Activated CD8-positive, alpha-beta memory T cell treated with anti-CD3 and anti-CD28 coated beads for 48 hours (primary cell): ENCODE measurements at regions not wholly inside any gene's neighbourhood (a gene's known extent, or its start where the extent isn't known, plus 50 kb on each side); places are given as distances from the start of the nearest gene placed in this dataset.

Source experiments
- DNase-seq, 3 experiments: peaks; one replicate each; pipeline ENCODE4 v3.0.0-alpha.2; 2020; ENCODE audit warnings: low read depth in 2 of 3, low spot score in 2 of 3

DNA sequence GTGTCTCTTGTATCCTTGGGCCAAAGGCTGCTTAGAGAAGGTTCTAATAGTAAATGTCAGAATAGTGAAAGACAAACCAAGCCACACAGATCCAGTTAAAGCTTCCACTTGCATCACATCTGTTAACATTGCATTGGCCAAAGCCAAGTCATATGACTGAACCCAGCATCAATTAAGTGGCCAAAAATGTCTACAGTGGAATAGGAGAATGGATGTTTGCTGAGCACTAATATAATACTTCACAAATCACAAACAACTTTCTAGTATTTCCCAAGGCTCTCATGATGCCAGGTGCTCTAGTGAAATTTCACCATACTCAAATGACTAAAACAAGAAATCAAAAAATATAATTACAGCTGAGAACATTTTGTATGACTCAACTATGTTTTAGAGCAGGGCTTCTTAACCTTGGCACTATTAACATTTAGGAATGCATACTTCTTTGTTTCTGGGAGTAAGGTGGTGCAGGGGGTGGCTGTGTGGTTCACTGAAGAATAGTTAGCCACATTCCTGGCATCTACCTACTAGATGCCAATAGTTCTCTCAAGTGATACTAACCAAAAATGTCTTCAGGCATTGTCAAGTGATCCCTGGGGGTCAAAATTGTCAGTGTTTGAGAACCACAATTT lies 148.0 kb upstream of the SPTLC3 start:
- DNase-seq: no peak

DNA sequence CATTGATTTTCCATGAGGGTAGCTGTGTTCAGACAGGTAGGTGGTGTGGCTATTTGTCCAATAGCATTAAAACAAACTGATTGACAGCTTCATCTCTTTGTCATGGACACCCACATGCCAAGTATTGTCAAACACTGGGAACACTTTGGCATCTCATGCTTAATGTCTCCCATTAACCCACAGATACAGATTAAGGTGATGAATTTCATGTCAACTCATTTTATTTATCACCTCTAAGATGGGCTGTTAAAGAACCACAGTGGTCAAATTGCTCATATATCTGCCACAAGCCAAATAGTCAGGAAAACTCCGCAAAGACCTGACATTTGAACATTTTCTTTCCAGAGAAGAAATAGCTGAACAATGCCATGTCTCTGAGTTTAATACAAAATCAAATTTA lies 139.1 kb upstream of the SPTLC3 start:
- DNase-seq: no peak

DNA sequence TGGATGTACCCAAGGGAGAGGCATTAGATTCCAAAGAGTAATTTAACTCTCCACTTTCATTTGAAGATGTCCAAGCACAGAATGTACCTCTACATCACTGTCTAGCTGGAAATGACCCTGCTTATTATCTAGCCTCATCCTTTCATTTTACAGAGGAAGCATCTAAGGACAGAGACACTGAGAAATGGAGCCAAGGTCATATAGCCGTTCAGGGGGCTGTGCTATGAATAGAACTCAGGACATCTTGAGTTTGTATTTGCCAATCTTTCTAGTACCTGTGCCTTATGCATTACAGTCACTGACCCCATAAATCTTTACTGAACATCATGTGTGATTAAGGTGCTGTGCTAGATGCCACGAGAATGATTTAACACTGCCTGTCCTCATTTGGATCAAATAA lies 138.2 kb upstream of the SPTLC3 start:
- DNase-seq: no peak

DNA sequence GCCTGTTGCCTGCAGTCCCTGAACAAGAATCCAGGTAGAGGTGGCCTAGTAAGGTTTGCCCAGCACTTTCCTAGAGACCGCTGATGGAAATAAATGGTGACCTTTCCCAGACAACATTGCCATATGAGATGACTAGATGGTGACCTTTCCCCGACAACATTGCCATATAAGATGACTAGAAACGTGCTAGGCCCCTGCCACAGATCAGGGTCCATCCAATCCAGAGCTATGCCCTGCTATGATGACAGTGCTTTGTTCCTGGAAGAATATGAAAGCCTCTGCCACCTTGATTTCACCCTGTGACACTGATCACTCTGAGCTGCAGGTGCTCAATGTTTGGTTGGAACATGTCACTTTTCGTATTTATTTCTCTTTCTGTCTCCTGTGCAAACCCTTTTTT lies 133.8 kb upstream of the SPTLC3 start:
- no peak for DNase-seq

DNA sequence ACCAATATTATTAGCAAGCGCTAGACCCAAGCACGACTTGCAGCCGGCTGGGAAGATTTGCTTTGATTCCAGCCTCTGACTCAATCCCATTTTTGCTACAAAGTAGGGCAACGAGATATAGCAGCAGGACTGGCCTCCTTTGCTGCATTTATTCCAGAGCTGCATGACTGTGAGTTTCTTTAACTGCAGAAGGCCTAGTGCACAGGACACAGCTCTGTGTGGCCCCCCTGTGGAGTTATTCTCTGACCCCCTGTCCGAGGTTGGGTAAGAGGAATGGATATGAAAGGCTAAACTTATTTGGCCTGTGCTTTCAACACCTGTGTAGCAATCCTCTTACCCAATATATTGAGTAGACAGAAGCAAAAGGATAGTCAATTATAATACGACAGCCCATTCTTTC lies 133.3 kb upstream of the SPTLC3 start:
- no peak for DNase-seq

DNA sequence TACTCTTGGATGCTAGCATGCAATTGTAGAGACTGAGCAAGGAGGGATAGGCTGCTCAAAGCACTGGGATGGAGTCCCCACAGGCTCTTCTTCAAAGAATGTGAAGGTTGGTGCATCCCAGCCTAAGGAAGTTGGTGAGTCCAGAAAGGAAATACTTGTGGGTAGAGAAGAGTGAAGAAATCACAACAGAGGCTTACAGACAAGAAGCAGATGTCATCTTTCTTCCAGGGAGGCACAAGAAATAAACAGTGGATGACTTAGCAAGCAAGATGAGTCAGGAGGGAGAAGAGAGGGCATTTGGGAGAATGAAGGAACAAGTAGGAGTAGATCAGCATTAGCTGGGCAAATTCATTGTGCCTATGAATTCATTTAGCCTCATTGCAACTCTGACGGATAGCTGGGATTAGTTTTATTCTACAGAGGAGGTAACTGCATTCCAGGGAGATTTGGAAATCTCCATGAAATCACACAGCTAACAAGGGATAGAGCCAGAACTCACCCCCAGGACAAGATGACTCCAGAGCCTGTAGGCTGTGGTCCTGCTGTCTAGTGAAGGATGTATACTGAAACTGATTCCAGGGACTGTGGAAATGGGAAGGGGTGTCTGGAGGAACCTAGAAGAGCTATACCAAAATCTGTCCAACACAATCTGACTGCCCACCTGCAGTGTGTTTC lies 125.8 kb upstream of the SPTLC3 start:
- no peak for DNase-seq

DNA sequence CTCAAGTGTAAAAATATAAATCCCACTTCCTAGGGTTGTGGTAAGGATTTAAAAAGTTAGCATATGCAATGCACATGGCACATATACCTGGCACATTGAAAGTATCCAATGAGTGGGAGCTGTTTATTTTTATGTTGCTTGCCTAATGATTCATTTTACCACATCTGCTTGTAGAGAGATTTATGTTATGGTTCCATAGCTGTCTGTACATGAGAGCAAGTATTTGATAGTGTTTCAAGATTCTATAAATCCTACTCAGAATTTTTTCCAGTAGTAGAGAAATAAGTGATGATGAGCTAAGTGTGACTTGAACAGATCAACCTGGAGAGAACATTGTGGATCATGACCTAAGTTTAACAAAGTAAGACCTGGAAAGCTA lies 125.3 kb upstream of the SPTLC3 start:
- DNase-seq: no peak

DNA sequence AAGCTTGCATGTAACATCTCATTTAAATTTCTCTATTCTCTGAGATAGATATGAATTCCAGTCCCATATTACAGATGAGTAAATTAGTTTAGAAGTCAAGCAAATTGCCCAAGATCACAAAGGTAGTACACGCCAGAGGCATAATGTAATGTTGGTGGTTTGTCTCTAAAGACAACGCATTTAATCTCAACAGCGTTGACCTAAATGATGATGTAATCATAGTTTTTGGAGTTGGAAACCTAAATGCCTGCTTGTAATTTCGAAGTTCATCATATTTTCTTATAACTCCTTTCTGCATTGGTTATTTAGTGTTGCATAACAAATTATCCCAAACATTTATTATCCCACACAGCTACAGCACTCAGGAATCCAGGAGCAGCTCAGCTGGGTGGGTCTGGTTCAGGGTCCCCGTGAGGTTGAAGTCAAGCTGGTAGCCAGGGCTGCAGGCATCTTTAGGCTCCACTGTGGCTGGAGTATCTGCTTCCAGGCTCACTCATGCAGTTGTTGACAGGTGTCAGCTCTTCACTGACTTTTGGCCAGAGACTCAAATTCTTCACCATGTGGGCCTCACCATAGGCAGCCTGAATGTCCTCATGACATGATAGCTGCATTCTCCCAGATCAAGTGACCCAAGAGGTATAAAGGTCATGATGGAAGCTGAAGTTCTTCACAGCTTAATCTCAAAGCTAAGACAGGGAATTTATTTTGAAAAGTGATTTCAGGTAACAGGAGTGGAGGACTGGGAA lies 122.0 kb upstream of the SPTLC3 start:
- DNase-seq: no peak

DNA sequence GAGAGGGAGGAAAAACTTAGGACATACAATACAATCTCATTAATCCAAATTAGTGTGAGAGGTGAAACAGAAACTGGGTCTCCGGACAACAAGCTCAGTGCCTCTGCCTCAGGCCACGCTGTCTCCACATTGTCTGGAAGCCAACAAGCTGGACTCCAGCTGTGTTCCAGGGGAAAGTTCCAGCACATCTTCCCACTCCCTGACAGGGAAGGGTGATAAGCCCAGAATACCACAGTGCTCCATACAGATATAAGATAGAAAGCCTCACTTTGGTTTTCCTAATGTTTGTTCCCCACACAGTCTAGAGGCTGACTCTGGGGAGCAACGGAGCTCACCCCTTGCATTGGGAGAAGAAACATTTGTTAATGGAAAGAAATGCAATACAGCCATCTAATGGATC lies 117.1 kb upstream of the SPTLC3 start:
- no peak for DNase-seq

DNA sequence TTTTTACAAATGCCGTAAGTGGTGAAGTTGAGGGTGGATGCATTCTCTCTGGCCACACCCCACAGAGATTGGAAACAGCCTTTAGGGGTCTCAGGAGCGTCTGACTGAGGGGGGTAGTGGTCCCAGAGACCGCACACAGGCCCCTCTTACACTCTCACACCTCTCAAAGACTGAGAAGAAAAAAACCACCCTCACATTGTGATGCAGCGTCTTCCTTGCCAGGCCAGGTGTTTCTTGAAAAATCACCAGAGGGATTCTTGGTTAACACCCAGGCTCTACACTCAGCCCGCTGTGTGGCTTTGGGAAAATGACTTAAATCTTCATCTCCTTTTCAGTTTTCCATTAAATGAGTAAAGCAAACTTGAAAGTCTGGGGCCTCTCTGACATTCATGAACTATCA lies 115.8 kb upstream of the SPTLC3 start:
- DNase-seq: no peak

DNA sequence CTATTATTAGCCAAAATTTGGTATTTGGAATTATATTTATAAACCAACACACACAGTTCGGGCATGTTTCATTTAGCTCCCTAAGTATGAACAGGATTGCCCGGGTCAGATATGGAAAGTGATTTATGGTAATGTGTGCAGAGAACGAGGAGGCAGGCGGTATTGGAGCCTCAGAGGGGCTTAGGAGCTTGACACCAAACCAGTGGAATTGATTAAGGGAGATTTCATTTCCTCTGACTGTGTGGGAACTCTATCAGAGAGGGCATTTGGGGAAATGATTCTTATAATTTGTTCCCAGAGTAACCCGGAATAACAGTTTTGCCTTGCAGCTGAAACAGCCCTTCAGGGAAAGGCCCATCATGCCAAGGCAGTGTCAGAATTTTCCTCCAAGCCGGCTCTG lies 115.1 kb upstream of the SPTLC3 start:
- DNase-seq: no peak

DNA sequence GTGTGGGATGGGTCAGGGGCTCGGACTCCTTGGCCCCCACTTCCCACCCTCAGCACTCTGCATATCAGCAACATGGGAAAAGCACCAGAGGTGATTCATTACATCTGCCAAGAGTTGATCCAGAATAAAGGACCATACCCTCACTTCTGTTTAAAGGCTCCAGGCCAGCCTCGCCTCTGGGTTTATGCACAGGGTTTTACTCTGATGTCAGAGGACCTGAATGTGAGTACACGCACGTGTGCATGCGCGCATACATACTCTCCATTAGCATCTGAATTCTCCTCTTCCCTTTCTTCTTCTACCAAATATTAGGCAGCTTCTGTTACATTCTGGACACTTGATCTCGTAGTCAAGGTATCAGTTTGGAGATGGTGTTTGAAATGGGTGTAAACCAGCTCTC lies 114.7 kb upstream of the SPTLC3 start:
- no peak for DNase-seq

DNA sequence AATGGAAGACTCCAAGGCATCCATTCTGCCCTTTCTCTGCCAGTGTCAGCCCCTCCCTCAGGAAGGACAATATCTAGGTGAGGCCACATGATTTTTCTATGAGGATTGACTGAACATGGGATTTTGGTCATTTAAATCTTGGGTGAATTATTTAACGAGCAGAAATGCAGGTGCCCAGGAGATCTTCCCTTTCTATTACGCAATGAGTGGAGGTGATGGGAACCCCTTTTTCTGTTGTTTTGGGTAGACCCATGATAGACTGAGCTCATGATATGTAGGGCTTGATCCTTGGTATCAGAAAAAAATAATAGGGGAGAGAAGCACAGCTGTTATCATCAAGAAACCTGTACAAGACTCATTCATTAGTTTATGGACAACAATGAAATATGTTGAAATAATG lies 112.6 kb upstream of the SPTLC3 start:
- DNase-seq: no peak

DNA sequence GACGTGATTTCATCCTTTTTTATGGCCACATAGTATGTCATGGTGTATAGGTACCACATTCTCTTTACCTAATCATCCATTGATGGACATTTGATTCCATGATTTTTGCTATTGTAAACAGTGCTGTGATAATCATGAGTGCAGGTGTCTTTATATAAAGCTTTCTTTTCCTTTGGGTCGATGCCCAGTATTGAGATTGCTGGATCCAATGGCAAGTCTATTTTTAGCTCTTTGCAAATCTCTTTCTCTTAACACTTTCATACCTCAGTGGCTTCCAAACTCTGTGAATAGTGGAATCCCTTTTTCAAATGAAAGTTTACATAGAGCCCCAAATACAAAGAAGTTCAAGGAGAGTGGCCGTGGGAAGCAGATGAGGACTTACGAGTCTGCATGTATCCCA lies 105.8 kb upstream of the SPTLC3 start:
- no peak for DNase-seq

DNA sequence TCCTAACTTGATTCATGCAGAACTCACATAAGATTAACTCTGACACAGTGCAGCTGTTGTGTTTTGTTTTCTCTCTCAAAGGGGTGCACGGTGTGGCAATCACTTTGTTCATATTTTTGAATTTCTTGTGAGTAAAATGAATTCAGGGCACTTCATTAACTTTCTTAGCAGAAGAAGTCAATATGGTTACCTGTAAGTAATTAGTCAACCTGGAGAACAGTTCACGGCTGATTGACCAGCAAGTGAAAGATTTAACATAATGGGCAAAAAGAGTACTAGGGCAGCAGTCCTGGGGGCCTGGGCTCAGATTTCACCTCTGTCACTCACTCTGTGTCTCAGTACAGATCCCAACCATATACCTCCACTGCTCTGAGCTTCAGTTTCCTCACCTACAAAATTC lies 102.4 kb upstream of the SPTLC3 start:
- DNase-seq: no peak

DNA sequence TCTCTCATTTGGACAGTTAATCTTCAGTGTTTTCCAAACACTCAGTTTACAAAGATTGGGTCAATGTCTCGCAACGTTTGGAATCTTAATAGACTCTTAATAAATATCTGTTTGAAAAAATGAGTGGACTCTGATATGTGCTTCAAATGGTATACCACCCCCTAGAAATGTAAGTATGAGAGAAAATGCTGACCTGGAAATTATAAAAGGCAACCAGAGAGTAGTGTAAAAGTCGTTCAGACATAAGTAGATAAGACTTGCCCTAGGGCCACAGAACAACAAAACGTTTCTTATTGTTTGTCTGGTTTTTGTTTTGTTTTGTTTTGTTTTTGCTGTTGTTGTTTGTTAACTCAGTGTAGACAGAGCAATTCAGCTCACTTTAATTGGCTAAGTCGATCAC lies 97.4 kb upstream of the SPTLC3 start:
- no peak for DNase-seq

DNA sequence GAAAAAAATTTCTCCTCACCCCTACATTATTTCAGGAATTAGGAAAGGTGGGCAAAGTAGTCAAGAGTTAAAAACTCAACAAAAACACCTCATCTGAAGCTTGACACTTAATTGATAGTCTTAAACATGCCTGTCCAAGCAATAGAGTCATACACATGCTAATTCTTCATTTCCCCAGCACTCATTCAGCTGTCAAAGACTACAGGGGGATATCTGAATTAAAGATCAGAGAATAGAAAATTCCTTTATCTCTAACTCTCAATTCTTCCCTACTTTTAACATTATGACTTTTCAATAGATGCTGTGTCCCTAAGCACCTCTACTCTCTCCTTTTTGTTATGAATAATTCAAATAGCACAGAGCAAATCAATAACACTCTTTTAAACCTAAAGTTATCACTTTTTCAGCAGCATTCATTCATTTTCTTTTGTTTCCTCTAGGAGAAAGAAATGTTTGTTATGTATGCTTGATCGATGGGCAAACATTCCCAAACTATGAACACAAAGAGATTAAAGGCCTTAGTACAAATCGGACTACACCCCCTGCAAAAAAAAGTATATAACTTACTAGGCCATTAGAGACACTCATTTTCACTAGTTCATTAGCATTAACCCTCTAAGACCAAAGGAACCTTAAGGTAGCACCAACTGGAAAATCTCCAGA lies 94.9 kb upstream of the SPTLC3 start:
- DNase-seq: no peak

DNA sequence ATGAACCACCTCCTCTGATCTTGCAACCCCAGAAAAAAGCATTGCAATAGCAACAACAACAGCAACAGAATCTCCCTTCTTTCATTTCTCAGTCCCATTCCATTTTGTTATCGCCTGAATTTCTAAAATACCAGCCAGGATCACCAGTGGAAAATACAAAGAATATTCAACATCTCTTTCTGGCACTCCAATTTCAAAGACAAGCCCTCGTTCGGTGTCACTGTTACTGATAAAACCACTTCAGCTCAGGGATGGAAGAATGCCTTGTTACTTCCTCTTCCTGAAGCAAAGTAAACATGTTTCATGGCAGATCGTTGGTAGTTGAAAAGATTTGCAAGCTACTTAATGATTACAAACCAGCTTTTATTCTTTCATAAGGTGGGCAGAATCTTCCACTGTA lies 94.0 kb upstream of the SPTLC3 start:
- no peak for DNase-seq

DNA sequence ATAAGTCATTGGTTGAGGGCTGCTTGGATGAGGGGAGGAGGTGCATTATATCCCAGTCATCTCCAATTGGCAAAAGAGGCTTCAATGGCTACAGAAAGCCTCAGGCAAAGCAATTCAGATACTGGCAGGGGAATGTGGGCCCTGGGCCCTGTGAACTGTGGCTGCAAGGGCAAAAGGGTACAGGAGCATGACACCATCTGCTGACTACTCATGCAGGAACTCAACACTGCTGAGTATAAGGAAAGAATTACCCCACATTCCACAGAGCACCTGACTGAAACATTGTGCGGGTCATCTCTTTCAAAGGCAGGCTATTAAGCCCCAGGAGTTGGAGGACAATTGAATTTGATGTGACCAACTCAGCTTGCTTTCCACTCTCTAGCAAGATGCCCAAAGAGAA lies 92.1 kb upstream of the SPTLC3 start:
- no peak for DNase-seq

DNA sequence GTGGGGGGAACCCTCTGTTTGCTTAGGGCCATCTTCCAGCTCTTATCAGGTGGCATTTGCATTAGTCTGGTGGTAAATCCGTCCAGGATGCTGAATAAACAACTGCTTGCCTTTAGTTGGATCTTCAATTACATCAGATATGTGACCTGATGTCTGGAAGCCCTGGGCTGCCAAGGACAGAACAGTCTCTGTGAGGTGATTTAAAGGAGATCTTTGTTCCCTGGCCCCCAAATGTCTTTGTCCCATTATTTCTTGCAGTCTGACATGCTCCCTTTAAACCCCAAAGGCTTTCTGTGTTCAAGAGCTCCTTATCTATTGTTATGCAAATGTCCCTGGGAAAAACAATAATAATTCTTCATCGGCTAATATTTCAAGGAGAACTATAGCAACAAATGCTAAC lies 84.6 kb upstream of the SPTLC3 start:
- no peak for DNase-seq

DNA sequence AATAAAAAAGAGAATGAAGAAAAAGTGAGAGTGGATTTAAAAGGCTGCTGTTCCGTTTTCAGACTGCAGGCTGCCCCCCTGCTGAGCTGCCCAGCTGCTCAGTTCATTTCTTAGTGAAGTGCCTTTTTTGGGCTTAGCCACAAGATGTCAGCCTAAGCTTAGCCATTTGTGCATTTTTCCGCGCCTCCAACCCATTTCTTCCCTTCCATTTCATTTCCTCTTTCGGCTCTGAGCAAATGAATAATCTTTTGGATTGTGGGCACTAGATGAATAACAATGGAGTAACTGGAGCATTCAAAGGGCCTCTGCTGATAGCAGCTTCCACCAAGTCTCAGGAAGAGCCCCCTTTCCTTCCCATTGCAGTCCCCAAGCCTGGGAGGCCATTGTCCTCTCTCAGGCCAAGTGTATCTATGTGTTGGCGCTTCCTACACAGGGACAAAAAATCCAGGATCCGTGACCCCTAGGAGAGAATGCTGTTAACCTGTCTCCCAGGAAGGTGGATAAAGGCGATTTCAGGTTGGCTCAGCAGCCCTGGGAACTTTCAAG lies 83.5 kb upstream of the SPTLC3 start:
- DNase-seq: no peak
